Thyroid gland (tissue), 4 donors: ENCODE measurements at regions not wholly inside any gene's neighbourhood (a gene's known extent, or its start where the extent isn't known, plus 50 kb on each side); places are given as distances from the start of the nearest gene placed in this dataset.

Experiments
- CTCF ChIP-seq, 6 experiments: fragments of 200-600 bp in 3 of 6; fragments of 450-650 bp in 3 of 6; sonication (generic) in 3 of 6; IDR thresholded peaks; one replicate each; pipeline ENCODE4 v1.5.1; 2016 to 2019; ENCODE audit warnings: antibody characterized with exemption in 6 of 6, mild to moderate bottlenecking in 2 of 6, inconsistent platforms in 1 of 6, moderate library complexity in 1 of 6
- POLR2A ChIP-seq, 2 donors: fragments of 450-650 bp; IDR thresholded peaks; one replicate each; pipeline ENCODE4 v1.6.1; 2017; ENCODE audit warnings: antibody characterized with exemption in 2 of 2, mild to moderate bottlenecking in 2 of 2, moderate library complexity in 1 of 2

GRCh38 chr7:13578294-13578693 is 411.2 kb downstream of the ETV1 start:
- TF ChIP-seq CTCF (IDR thresholded peaks at IDR 0.05), result no peak
- TF ChIP-seq POLR2A (IDR thresholded peaks at IDR 0.05), result no peak
